ENCODE measurements at regions not wholly inside any gene's neighbourhood (a gene's known extent, or its start where the extent isn't known, plus 50 kb on each side); places are given as distances from the start of the nearest gene placed in this dataset.

DNA sequence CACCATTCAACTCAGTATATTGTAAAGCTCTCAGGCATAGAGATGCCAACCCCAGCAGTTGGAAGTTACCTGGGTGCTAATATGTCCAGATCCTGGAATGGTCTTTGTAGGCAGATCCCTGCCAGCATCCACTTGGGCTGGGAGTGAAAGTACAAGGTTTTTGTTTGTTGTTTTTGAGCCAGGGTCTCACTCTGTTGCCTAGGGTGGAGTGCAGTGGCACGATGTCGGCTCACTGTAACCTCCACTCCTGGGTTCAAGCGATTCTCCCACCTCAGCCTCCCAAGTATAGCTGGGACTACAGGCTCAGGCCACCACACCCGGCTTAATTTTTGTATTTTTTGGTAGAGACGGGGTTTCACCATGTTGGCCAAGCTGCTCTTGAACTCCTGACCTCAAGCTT is 177.6 kb downstream of the IRF8 start:
- TF ChIP-seq POLR2A (IDR thresholded peaks at IDR 0.05): no peak
- TF ChIP-seq, protein P1, sequence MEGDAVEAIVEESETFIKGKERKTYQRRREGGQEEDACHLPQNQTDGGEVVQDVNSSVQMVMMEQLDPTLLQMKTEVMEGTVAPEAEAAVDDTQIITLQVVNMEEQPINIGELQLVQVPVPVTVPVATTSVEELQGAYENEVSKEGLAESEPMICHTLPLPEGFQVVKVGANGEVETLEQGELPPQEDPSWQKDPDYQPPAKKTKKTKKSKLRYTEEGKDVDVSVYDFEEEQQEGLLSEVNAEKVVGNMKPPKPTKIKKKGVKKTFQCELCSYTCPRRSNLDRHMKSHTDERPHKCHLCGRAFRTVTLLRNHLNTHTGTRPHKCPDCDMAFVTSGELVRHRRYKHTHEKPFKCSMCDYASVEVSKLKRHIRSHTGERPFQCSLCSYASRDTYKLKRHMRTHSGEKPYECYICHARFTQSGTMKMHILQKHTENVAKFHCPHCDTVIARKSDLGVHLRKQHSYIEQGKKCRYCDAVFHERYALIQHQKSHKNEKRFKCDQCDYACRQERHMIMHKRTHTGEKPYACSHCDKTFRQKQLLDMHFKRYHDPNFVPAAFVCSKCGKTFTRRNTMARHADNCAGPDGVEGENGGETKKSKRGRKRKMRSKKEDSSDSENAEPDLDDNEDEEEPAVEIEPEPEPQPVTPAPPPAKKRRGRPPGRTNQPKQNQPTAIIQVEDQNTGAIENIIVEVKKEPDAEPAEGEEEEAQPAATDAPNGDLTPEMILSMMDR (IDR thresholded peaks at IDR 0.05): no peak
- no peak for TF ChIP-seq EP300 (IDR thresholded peaks at IDR 0.05)
